ENCODE measurements at regions not wholly inside any gene's neighbourhood (a gene's known extent, or its start where the extent isn't known, plus 50 kb on each side); places are given as distances from the start of the nearest gene placed in this dataset.

GRCh38 chr5:175282611-175283225 is 161.3 kb downstream of the DRD1 start:
- DNase-seq, result no peak

- no peak for DNase-seq
Measured at GRCh38 chr5:175281714-175282113, 162.3 kb downstream of the DRD1 start.

- no peak for DNase-seq
Measured at GRCh38 chr5:175281257-175281656, 162.7 kb downstream of the DRD1 start.

DNA sequence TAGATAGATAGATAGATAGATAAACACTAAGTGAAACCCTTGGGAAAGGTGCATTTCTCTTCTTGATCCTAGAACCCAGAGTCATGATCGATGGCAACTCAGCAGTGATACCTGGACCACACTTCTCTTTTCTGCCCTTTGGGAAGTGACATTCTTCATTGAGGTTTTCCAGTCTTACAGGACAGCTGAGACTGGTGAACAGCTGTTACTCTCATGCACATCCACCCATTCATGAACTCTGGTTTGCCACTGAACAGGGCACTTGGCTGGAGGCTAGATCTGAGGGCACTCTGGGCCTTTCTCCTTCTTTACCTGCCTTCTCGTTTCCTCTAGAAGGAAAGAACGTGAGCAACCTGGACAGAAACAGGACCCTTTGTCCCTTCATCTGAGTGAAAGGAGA is 164.5 kb downstream of the DRD1 start:
- DNase-seq, result no peak

- no peak for DNase-seq
Measured at GRCh38 chr5:175275748-175276147, 168.2 kb downstream of the DRD1 start.

DNA sequence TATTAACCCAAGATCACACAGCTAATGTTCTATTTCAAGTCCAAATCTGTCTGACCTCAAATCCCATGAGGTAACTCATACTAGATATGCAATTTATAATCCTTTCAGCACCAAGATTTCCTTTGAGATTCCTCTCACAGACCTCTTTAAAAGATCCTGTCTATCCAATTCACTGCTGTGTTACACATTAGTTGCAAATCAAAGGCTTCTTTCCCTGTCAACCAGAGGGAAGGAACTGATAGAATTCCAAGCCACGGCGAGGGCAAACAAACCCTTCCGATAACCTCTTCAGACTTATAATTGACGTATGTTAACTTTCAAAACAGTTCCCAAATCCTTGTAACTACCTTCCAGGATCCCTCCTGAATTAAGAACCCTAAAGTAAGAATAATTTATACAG is 168.9 kb downstream of the DRD1 start:
- no peak for DNase-seq

GRCh38 chr5:175274171-175274570 is 169.8 kb downstream of the DRD1 start:
- DNase-seq, result no peak

DNA sequence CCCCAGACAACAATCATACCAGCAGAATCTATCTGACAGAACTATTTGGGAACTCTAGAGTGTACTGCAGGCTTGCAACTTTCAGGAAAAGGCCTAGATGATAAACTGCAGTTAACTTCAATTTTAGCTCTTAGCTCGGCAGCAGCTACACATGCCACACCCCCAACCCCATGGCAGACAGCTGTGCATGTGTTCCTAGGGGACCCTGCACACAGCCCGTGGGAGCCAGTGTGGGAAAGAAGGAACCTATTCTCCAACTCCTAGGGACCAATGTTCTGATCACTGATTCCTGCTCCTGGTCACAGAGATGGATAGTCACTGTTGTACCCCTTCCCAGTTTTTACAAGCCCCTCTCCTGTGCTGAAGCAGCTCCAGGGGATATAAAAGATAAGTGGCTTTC is 179.6 kb downstream of the DRD1 start:
- DNase-seq, result no peak

DNA sequence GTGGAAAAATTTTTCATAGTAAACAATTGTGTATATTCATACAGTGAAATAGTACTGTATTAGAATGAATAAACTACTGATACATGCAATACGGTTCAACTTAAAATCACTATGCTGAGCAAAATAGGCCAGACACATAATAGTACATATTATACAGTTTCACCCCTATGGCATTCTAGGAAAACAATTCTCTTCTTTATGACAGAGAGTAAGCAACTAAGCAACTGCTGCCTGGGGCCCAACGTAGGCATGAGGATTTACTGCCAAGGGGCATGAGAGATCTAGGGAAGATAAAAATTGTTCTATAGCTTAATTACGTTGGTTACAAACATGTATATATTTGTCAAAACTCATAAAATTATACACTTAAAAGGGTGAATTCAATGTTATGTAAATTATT is 180.2 kb downstream of the DRD1 start:
- no peak for DNase-seq

GRCh38 chr5:175261526-175261925 is 182.5 kb downstream of the DRD1 start:
- no peak for DNase-seq

- no peak for DNase-seq
Measured at GRCh38 chr5:175261037-175261436, 182.9 kb downstream of the DRD1 start.

DNA sequence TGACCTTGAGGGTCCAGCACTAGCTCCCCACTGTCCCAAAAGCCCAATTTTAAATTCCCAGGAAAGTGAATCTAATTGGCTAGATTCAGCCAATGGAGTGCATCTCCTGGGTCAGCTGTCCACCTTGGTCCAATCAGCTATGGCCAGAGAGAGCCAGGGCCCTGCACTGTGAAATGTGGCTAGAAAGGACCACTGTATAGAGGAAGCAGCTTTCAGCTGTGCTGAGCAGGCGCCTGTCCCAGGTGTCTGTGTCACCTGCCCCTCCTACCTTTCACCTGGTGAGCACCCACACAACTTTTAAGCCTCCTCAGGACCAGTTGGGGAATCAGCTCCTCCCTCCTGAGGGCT is 186.2 kb downstream of the DRD1 start:
- DNase-seq, result no peak

GRCh38 chr5:175257128-175257846 is 186.7 kb downstream of the DRD1 start:
- DNase-seq, result no peak

DNA sequence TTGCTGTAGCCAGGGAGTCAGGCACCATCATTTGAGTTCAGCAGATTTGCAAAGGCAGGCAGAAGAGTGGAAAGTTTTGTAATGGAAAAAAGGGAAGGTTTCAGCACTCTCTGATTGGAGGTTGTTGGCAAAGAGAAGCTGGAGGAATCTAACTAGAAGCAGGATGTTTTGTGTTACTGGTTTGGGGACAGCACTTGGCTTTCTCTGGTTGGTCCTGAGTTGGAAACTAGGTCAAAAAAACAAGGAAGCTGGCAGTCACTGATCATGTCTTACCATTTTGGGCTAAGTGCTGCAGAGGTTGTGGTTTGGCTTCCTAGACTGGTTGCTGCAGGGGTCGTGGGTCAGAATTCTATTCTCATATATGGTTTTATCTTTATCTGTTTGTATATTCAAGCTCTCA is 189.8 kb downstream of the DRD1 start:
- no peak for DNase-seq

DNA sequence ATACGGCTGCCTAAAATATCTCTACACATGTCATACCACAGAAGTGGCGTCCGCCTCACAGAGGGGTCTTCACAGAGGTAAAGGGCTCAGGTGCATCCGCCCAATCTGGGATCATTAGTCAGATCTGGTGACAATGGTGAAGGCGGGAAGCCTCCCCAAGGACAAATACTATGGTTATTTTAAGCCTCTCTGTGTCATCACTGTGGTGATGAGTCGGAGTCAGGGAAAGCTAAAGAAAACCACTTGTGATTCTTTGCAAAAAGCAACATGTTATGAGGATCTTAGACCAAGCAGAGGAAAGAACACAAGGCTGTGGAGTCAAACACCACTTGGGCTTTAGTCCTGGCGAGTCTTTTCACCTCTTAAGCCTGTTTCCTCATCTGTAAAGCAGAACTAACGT is 190.4 kb downstream of the DRD1 start:
- no peak for DNase-seq

GRCh38 chr5:175252234-175252805 is 191.7 kb downstream of the DRD1 start:
- no peak for DNase-seq

DNA sequence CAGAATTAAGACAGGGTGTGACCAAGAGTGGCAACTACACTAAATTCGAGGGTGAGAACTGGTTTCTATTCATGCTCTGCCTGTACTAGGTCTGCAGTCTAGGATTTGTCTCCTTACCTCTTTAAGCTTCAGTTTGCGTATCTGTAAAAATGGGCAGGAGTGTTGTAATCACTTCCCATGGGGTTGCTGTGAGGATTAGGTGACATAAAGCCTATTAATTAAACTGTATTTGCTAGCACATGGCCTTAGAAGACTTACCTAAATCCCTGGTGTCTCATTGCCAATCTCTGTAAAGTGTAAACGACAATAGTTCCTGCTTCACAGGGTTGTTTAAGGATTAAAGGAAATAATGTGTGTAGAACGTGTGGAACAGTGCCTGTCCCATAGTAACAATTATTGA is 193.6 kb downstream of the DRD1 start:
- DNase-seq, result no peak

DNA sequence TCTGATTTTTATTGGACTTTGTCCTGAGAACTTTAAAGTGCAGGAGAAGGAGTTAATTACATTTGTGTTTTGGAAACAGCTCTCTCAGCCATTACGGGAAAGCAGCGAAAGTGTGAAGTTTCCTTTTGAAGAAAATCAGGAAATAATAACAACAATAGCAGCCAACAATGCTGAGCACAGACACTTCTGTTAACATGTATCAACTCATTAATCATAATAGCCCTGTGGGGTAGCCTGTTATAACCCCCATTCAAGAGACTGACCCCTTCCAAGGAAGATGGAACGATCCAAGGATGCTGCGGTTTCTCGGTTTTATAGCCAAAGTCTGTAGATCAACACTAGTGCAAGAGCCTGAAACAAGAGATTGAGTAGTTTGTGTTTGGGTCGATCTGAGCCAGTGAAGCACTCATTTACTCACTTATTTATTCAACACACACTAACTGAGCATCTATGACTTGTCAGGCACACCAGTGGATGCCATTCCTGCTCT is 195.5 kb downstream of the DRD1 start:
- no peak for DNase-seq

GRCh38 chr5:175246889-175247520 is 197.0 kb downstream of the DRD1 start:
- DNase-seq, result no peak

GRCh38 chr5:175246242-175246888 is 197.6 kb downstream of the DRD1 start:
- peak in 1 of 2 donors; percentile 31 for DNase-seq

DNA sequence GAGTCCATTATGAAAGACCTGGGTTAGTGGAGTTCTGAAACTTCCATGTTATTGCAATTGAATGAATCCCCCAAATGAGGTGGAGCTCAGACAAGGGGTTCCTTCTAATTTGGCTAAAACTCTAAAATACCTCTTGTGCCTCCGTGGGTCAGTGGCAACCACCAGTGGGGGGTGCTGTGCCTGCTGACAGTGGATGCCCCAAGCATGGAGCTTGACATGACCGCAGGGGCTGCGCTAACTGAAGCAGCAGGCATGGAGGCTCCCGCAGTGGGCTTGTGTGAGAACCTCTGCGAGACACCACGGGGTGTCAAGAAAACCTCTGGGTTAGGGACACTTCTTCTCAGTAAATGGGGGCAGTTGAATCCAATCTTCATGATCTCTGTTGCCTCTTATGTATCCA is 200.5 kb downstream of the DRD1 start:
- no peak for DNase-seq

DNA sequence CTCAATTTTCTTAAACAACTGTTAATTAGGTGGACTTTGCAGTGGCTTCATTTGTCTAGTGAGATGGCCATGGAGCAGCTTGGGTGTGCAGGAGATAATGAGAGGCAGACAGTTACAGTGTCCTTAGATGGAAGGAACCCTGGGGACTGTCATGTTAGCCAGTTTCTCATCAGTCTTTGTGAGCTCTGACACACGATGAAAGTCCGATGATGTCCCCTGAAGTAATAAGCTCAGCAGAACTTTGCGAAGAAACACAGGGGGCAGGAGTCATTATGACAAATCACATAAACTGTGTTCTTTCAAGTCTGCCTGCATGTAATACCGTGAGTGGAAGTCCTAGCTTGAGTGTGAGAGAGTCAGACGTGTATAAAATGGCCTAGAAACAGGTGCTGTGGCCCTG is 201.8 kb downstream of the DRD1 start:
- no peak for DNase-seq

DNA sequence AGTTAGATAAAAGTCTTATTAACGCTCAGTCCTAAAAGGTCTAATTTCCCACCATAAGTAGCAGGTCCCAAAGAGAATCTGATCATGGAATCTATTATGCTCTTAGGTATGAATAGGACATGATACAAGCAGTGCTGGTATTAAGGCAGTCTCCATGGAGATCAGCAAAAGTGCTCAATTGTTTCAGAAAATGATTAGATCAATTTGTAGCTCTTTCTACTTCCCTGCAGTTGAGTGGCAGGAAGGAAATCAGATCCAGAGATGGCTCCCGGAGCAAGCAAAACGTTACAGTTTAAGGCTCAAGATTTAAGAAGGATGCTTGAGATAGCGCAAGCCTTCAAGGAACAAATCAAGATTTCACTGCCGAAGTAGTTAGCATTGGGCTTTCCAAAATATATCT is 205.7 kb downstream of the DRD1 start:
- DNase-seq, result no peak

DNA sequence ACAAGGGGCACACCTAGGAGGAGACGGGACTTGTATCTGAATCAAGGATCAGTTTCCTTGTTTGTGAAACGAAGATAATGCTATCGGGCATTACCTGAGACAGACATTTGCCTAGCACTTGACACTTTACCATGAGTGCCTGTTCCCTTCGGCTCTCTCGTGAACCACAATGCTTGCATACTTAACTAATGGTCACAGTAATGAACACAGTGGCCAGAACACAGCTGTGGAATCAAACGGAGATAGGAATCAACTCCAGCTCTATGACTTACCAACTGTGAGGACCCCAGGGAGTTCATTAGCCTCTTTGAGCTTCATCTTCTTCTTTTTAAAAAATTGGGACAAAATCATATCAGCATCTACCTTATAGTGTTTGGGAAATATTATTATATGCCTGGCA is 207.8 kb downstream of the DRD1 start:
- DNase-seq, result no peak

All from stimulated activated CD4-positive, alpha-beta T cell treated with anti-CD3 and anti-CD28 coated beads, Interleukin-2, amount 100 ng/mL, for 24 hours (primary cell).